Osteoblast (primary cell): ENCODE measurements at regions not wholly inside any gene's neighbourhood (a gene's known extent, or its start where the extent isn't known, plus 50 kb on each side); places are given as distances from the start of the nearest gene placed in this dataset.
A peak's percentile ranks its signal among the peaks of the same experiment; 100 is the strongest.

Experiments
- DNase-seq: peaks from one replicate; pipeline ENCODE4 v3.0.0; 2011; ENCODE audit warnings: low spot score, mixed read lengths; ENCODE audit not compliant: insufficient read length; ENCODE audit errors: missing footprints
- H2AFZ ChIP-seq: 2 replicates; pipeline ENCODE4 v1.6.0; 2011; ENCODE audit warnings: mild to moderate bottlenecking, low read length
- H3K27ac ChIP-seq: 2 replicates; pipeline ENCODE4 v1.5.1; 2011; ENCODE audit warnings: mild to moderate bottlenecking, low read depth, low read length, moderate library complexity
- H3K27me3 ChIP-seq: 2 replicates; pipeline ENCODE4 v1.6.0; 2012; ENCODE audit warnings: mild to moderate bottlenecking, control low read depth, inconsistent platforms, low read length, moderate library complexity; ENCODE audit not compliant: insufficient read depth
- H3K36me3 ChIP-seq: 2 replicates; pipeline ENCODE4 v1.5.1; 2011; ENCODE audit warnings: mild to moderate bottlenecking, low read length, control low read depth, moderate library complexity; ENCODE audit not compliant: insufficient read depth
- H3K4me1 ChIP-seq: 2 replicates; pipeline ENCODE4 v1.5.1; 2011; ENCODE audit warnings: mild to moderate bottlenecking, low read length, control low read depth, moderate library complexity; ENCODE audit not compliant: insufficient read depth
- H3K4me2 ChIP-seq: 2 replicates; pipeline ENCODE4 v1.6.0; 2011; ENCODE audit warnings: mild to moderate bottlenecking, low read length; ENCODE audit not compliant: insufficient read depth
- H3K4me3 ChIP-seq: fragments of 200-600 bp; sonication (generic); 3 replicates; pipeline ENCODE4 v1.5.1; 2012; ENCODE audit warnings: mild to moderate bottlenecking, low read length, inconsistent platforms; ENCODE audit not compliant: insufficient read depth
- H3K79me2 ChIP-seq: 2 replicates; pipeline ENCODE4 v1.6.0; 2012; ENCODE audit warnings: mild to moderate bottlenecking, low read length, control low read depth, inconsistent platforms; ENCODE audit not compliant: insufficient read depth
- H3K9me3 ChIP-seq: 2 replicates; pipeline ENCODE4 v1.5.1; 2011; ENCODE audit warnings: low read depth, low read length, control low read depth
- H4K20me1 ChIP-seq: 2 replicates; pipeline ENCODE4 v1.6.0; 2012; ENCODE audit warnings: mild to moderate bottlenecking, low read length, control low read depth; ENCODE audit not compliant: insufficient read depth
- TF ChIP-seq, protein P1 (sequence below): IDR thresholded peaks from 2 replicates; pipeline ENCODE4 v1.5.1; 2011; ENCODE audit warnings: mild to moderate bottlenecking, low read depth, low read length, moderate library complexity; ENCODE audit errors: extremely low read depth

DNA sequence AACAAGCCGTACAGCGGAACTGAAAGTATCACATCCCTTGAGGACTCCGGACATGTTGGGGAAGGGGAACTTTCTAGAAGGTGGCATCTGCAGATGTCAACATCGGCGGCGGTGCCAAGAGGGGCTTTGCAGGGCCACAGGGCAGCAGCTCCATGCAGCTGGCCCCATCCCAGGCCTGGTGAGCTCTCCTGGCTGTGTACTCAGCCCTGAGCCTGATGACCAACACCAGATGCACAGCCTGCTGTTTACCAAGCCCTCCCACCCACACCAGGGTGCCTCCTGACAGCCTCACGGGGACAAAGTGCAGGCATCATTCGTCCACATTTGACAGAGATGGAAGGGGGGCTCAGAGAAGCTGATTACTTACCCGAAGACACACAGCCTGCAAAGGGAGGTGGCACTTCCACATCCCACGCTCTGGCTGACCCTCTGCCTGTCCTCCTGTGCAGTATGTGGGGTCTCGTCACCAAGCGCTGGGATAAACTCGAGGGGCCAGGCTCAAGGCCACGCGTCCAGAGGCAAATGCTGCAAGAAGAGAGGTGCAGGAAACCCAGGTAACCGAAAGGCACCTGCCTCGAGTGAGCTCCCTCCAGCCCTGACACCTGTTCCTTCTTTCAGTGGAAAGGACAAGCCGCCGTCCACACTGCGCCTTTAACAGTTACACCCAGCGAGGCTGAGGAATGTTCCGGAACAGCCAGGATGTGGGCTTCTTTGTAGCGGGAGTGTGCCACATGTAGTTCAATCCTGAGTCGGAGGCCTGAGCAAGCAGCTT lies 69.0 kb upstream of the ASAP2 start:
- H4K20me1 ChIP-seq = no peaks in the 10 kb centered on the region
- H3K9me3 ChIP-seq = no peaks in the 10 kb centered on the region
- H3K4me3 ChIP-seq = no peak overlapping the region
- no peaks in the 10 kb centered on the region for H3K27me3 ChIP-seq
- no peak for DNase-seq
- H2AFZ ChIP-seq = no peak overlapping the region
- H3K4me1 ChIP-seq = peaks cover 14% of the 10 kb centered on the region
- H3K79me2 ChIP-seq = no peaks in the 10 kb centered on the region
- no peak overlapping the region for H3K27ac ChIP-seq
- no peaks in the 10 kb centered on the region for H3K36me3 ChIP-seq
- no peak overlapping the region for H3K4me2 ChIP-seq
- TF ChIP-seq, protein P1, sequence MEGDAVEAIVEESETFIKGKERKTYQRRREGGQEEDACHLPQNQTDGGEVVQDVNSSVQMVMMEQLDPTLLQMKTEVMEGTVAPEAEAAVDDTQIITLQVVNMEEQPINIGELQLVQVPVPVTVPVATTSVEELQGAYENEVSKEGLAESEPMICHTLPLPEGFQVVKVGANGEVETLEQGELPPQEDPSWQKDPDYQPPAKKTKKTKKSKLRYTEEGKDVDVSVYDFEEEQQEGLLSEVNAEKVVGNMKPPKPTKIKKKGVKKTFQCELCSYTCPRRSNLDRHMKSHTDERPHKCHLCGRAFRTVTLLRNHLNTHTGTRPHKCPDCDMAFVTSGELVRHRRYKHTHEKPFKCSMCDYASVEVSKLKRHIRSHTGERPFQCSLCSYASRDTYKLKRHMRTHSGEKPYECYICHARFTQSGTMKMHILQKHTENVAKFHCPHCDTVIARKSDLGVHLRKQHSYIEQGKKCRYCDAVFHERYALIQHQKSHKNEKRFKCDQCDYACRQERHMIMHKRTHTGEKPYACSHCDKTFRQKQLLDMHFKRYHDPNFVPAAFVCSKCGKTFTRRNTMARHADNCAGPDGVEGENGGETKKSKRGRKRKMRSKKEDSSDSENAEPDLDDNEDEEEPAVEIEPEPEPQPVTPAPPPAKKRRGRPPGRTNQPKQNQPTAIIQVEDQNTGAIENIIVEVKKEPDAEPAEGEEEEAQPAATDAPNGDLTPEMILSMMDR = no peak

DNA sequence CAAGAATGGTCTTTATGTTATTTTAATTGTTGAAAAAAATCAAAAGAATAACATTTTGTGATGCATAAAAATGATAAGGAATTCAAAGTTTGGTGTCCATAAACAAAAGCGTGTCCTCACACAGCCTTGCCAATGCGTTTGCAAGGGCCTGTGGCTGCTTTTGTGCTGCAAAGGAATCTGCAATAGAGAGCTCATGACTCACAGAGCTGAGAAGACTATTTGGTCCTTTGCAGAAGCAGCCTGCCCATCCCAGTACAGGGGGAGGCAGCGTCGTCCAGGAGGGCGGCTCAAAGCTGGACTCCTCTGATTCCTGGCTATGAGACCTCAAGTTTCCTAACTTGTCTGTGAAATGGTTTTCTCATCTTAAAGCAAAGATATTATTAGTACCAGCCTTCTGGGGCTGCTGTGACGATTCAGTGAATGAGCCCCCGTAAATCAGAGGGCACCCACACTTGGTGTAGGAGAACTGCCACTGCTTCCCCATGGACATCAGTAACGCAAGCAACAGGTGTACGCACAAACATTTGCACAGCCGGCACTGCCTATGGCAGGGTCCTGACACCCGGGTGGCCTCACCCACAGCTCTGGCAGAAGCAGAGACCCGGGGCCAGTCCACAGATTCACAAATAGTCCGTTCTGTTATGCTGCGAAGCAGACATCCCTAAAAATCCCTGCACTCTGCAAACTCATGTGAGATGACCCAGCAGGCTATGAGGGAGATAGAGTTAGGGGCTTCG lies 70.6 kb upstream of the ASAP2 start:
- H3K4me1 ChIP-seq = peaks cover 9% of the 10 kb centered on the region
- H3K36me3 ChIP-seq = no peaks in the 10 kb centered on the region
- H3K79me2 ChIP-seq = no peaks in the 10 kb centered on the region
- no peak overlapping the region for H2AFZ ChIP-seq
- TF ChIP-seq, protein P1 = no peak
- no peak overlapping the region for H3K4me2 ChIP-seq
- DNase-seq = peak; percentile 92
- H3K27me3 ChIP-seq = no peaks in the 10 kb centered on the region
- no peaks in the 10 kb centered on the region for H4K20me1 ChIP-seq
- no peak overlapping the region for H3K4me3 ChIP-seq
- no peaks in the 10 kb centered on the region for H3K9me3 ChIP-seq
- no peak overlapping the region for H3K27ac ChIP-seq

DNA sequence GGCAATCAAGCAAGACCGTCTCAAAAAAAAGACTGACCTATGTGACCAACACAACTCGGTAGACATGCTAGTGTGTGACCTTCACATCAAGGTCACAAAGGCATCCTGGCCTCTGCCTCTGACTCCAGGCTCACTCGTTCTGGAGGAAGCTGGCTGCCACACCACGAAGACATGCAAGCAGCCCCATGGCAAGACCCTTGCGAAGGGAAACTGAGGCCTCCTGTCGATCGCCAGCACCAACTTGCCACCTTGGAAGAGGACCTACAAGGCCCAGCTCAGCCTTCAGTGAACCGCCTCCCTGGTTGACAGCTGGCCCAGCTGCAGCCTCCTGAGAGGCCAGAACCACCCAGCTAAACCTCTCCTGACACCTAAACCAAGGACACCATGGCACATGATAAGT lies 79.3 kb upstream of the ASAP2 start:
- no peaks in the 10 kb centered on the region for H3K27me3 ChIP-seq
- no peak overlapping the region for H3K27ac ChIP-seq
- H3K4me2 ChIP-seq = no peak overlapping the region
- H4K20me1 ChIP-seq = no peaks in the 10 kb centered on the region
- no peaks in the 10 kb centered on the region for H3K36me3 ChIP-seq
- TF ChIP-seq, protein P1 = no peak
- no peak overlapping the region for H3K4me3 ChIP-seq
- no peak for DNase-seq
- no peak overlapping the region for H2AFZ ChIP-seq
- no peaks in the 10 kb centered on the region for H3K4me1 ChIP-seq
- no peaks in the 10 kb centered on the region for H3K9me3 ChIP-seq
- H3K79me2 ChIP-seq = no peaks in the 10 kb centered on the region

DNA sequence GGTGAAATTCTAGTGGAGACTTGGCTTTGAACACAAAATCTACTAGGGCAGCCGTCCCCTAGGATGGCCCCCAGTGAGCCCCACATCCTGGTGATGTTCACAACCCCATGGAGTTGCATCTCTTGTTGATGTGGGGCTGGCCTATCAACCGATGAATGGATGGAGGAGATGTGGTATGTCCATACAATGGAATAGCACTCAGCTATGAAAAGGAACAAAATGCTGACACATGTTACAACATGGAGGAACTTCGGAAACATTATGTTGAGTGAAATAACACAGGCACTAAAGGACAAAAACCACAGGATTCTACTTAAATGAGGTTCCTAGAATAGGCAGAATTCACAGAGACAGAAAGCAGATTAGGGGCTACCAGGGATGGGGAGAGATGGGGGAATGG lies 80.1 kb upstream of the ASAP2 start:
- TF ChIP-seq, protein P1 = no peak
- no peaks in the 10 kb centered on the region for H3K4me1 ChIP-seq
- H2AFZ ChIP-seq = no peak overlapping the region
- DNase-seq = no peak
- H3K27me3 ChIP-seq = no peaks in the 10 kb centered on the region
- no peak overlapping the region for H3K4me2 ChIP-seq
- no peaks in the 10 kb centered on the region for H4K20me1 ChIP-seq
- no peak overlapping the region for H3K4me3 ChIP-seq
- H3K79me2 ChIP-seq = no peaks in the 10 kb centered on the region
- H3K27ac ChIP-seq = no peak overlapping the region
- H3K36me3 ChIP-seq = no peaks in the 10 kb centered on the region
- no peaks in the 10 kb centered on the region for H3K9me3 ChIP-seq
